ENCODE measurements at regions not wholly inside any gene's neighbourhood (a gene's known extent, or its start where the extent isn't known, plus 50 kb on each side); places are given as distances from the start of the nearest gene placed in this dataset.
"Not testable (repeated sequence)": the region's sequence is repeated elsewhere in the genome, so short reads cannot be mapped to it uniquely, and the experiment has no call there.

DNA sequence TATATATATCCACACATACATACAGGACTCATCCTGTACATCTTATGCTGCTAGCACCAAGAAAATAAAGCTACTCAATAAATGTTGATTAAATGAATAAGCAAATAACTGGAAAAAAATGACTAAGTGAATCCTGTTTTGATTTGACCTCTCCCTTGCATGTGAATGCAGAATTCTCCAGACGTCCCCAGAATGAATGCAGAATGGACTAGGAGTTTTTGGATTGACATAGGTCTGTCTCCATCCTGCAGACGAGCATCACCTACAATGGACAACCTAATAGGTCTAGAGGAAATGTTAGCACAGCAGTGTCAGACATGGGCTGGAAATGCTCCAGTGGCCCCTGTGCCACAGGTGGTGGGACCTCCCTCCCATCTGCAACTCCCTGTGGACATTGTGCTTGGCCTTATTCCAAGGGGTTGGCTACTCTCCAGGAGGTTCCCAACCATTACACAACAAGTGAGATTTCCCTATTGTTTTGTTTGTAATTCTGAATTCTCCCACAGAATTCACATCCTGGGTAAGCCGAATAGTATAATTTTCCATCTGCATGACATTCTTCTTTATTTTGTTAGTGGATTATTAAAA is 337.3 kb upstream of the NBPF12 start:
- TF ChIP-seq POLR2A (IDR thresholded peaks at IDR 0.05); POLR2AphosphoS5 (IDR thresholded peaks at IDR 0.05; ENCODE audit: insufficient read depth in 1 of 2, low read depth in 1 of 2): not testable (repeated sequence)
- TF ChIP-seq, protein P1, sequence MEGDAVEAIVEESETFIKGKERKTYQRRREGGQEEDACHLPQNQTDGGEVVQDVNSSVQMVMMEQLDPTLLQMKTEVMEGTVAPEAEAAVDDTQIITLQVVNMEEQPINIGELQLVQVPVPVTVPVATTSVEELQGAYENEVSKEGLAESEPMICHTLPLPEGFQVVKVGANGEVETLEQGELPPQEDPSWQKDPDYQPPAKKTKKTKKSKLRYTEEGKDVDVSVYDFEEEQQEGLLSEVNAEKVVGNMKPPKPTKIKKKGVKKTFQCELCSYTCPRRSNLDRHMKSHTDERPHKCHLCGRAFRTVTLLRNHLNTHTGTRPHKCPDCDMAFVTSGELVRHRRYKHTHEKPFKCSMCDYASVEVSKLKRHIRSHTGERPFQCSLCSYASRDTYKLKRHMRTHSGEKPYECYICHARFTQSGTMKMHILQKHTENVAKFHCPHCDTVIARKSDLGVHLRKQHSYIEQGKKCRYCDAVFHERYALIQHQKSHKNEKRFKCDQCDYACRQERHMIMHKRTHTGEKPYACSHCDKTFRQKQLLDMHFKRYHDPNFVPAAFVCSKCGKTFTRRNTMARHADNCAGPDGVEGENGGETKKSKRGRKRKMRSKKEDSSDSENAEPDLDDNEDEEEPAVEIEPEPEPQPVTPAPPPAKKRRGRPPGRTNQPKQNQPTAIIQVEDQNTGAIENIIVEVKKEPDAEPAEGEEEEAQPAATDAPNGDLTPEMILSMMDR (IDR thresholded peaks at IDR 0.05): not testable (repeated sequence)

Measured in vagina (tissue), 2 donors.